ENCODE measurements at regions not wholly inside any gene's neighbourhood (a gene's known extent, or its start where the extent isn't known, plus 50 kb on each side); places are given as distances from the start of the nearest gene placed in this dataset.

DNA sequence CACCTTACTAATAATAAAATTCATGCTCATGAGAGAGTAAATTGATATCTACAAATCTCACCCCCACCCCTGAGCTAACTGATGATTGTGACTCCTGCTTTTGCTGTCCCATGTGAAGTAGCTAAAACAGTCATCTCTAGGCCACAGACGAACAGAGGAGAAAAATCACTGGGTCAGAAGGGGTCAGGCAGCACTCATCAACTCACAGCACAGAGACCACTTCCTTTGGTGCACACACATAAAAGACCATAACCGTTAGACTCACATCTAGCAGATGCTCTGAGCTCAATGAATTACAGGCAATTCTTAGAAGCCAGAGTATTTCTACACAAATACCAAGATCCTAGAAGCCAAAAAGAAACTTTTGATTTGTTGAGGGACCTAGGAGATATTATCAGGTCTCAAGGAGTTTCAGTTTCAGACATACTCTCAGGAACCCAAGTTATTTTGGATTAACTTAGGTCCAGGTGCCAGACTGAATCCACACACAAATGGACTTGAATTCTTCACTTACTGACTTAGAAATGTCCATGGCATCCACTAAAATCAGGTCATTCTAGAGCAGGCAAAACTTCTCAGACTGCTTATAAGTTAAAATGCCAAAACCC lies 65.0 kb upstream of the TES start:
- TF ChIP-seq, protein P1, sequence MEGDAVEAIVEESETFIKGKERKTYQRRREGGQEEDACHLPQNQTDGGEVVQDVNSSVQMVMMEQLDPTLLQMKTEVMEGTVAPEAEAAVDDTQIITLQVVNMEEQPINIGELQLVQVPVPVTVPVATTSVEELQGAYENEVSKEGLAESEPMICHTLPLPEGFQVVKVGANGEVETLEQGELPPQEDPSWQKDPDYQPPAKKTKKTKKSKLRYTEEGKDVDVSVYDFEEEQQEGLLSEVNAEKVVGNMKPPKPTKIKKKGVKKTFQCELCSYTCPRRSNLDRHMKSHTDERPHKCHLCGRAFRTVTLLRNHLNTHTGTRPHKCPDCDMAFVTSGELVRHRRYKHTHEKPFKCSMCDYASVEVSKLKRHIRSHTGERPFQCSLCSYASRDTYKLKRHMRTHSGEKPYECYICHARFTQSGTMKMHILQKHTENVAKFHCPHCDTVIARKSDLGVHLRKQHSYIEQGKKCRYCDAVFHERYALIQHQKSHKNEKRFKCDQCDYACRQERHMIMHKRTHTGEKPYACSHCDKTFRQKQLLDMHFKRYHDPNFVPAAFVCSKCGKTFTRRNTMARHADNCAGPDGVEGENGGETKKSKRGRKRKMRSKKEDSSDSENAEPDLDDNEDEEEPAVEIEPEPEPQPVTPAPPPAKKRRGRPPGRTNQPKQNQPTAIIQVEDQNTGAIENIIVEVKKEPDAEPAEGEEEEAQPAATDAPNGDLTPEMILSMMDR (IDR thresholded peaks at IDR 0.05; ENCODE audit: insufficient read depth, low read length, severe bottlenecking): no peak
- no peak for DNase-seq (ENCODE audit: low read depth)
- Histone ChIP-seq H3K36me3 (ENCODE audit: control insufficient read depth, insufficient read depth, low read length) (no peaks in the 10 kb centered on the region), H3K27me3 (ENCODE audit: control insufficient read depth, insufficient read depth, low read length) (no peaks in the 10 kb centered on the region), H3K4me3 (ENCODE audit: low read depth, low read length) (no peak overlapping the region)
- FAIRE-seq: no peak

DNA sequence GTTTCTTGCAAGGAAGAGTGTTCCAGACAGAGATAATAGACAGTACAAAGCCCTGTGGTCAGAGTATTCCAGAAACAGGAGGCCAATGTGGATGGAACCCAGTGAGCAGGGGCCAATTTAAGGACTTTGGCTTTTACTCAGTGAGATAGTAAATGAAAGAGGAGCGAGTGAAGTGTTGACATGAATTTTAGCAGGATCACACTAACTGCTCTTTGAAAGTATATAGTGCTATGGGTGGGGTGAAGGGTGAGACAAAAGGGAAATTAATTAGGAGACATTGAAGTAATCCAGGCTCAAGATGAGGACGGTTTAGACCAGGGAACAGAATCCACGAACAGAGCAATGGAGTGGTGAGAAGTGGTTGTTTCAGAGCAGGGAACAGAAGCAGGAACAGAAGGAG lies 62.2 kb upstream of the TES start:
- no peaks in the 10 kb centered on the region for H3K36me3 ChIP-seq (ENCODE audit: control insufficient read depth, insufficient read depth, low read length)
- H3K27me3 ChIP-seq (ENCODE audit: control insufficient read depth, insufficient read depth, low read length): no peaks in the 10 kb centered on the region
- no peak for DNase-seq (ENCODE audit: low read depth)
- H3K4me3 ChIP-seq (ENCODE audit: low read depth, low read length): no peak overlapping the region
- TF ChIP-seq, protein P1 (IDR thresholded peaks at IDR 0.05; ENCODE audit: insufficient read depth, low read length, severe bottlenecking): no peak
- FAIRE-seq: no peak

DNA sequence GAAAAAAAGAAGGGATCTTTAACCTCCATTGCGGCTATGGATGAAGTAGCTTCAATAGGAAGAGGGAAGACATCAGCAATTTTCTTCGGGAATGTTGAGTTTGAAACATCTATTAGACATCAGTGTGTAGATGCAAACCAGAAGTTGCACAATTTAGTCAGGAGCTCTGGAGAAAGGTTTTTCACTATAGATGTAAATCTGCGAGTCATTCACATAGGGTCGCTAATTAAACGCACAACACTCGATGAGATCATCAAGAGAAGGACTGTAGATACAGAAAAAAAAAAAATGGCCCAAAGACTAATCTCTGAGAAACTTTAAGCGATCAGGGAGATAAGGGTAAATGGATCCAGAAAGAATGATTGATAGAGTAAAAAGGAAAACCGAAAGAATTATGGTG lies 61.7 kb upstream of the TES start:
- Histone ChIP-seq H3K36me3 (ENCODE audit: control insufficient read depth, insufficient read depth, low read length) (no peaks in the 10 kb centered on the region), H3K27me3 (ENCODE audit: control insufficient read depth, insufficient read depth, low read length) (no peaks in the 10 kb centered on the region), H3K4me3 (ENCODE audit: low read depth, low read length) (no peak overlapping the region)
- no peak for FAIRE-seq
- TF ChIP-seq, protein P1 (IDR thresholded peaks at IDR 0.05; ENCODE audit: insufficient read depth, low read length, severe bottlenecking): no peak
- peak; percentile 21 for DNase-seq (ENCODE audit: low read depth)

DNA sequence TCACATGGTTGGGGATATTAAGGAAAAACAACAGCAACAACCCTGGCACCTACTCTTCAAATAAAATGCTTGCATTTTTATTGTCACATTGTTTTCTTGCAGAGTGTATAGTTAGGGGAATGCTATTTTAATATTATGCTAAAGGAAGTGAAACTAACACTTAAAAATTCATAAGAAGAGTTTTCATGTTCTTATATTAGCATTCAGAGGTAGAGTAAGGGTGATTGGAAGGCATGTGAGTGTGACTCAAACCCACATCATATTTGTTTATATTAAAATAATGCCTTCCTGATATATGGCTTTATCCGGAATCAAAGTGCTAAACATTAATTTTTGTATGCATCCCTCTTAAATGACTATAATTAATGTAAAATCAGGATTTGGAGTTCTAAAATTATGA lies 59.8 kb upstream of the TES start:
- Histone ChIP-seq H3K27me3 (ENCODE audit: control insufficient read depth, insufficient read depth, low read length) (no peaks in the 10 kb centered on the region), H3K36me3 (ENCODE audit: control insufficient read depth, insufficient read depth, low read length) (no peaks in the 10 kb centered on the region), H3K4me3 (ENCODE audit: low read depth, low read length) (no peak overlapping the region)
- DNase-seq (ENCODE audit: low read depth): peak; percentile 26
- no peak for FAIRE-seq
- TF ChIP-seq, protein P1 (IDR thresholded peaks at IDR 0.05; ENCODE audit: insufficient read depth, low read length, severe bottlenecking): no peak

DNA sequence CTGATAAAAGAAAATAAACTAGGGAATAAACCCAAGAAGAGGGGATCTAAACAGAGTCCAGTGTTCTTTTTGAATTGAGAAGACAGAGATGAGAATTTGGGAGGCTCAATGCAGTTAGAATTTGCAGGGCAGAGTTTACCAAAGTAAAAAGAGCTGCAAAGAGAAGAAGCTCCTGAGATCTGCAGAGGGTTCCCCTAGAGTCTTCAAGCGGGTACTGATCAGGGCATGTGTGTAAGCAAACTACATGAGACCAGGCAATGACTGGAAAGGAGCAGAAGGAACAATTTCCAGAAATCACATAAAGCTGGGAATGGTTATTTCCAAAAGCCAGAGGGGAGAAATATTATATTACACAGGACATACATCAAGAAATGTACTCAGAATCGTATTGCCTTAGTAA lies 58.1 kb upstream of the TES start:
- DNase-seq (ENCODE audit: low read depth) (no peak), FAIRE-seq (no peak)
- TF ChIP-seq, protein P1 (IDR thresholded peaks at IDR 0.05; ENCODE audit: insufficient read depth, low read length, severe bottlenecking): no peak
- no peaks in the 10 kb centered on the region for H3K36me3 ChIP-seq (ENCODE audit: control insufficient read depth, insufficient read depth, low read length)
- no peak overlapping the region for H3K4me3 ChIP-seq (ENCODE audit: low read depth, low read length)
- no peaks in the 10 kb centered on the region for H3K27me3 ChIP-seq (ENCODE audit: control insufficient read depth, insufficient read depth, low read length)

DNA sequence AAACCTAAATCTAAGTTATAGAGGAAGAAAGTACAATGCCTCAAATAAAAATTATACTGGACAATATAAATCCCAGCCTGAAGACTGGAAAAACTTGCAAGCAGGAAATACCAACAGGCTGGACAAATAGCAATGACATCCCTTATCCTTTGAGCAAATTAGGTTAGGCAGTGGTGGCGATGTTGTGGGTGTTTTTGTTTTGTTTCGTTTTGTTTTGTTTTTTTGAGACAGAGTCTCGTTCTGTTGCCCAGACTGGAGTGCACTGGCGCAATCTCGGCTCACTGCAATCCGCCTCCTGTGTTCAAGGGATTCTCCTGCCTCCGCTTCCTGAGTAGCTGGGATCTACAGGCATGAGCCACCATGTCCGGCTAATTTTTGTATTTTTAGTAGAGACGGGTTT lies 57.3 kb upstream of the TES start:
- no peaks in the 10 kb centered on the region for H3K27me3 ChIP-seq (ENCODE audit: control insufficient read depth, insufficient read depth, low read length)
- TF ChIP-seq, protein P1 (IDR thresholded peaks at IDR 0.05; ENCODE audit: insufficient read depth, low read length, severe bottlenecking): no peak
- DNase-seq (ENCODE audit: low read depth): no peak
- no peak overlapping the region for H3K4me3 ChIP-seq (ENCODE audit: low read depth, low read length)
- no peak for FAIRE-seq
- no peaks in the 10 kb centered on the region for H3K36me3 ChIP-seq (ENCODE audit: control insufficient read depth, insufficient read depth, low read length)

All from bronchial epithelial cell (primary cell).